Adrenal gland (tissue), 9 donors: ENCODE measurements at regions not wholly inside any gene's neighbourhood (a gene's known extent, or its start where the extent isn't known, plus 50 kb on each side); places are given as distances from the start of the nearest gene placed in this dataset.

ENCODE experiments used
- DNase-seq, 7 donors: peaks; one replicate each; pipeline ENCODE4 v3.0.0-alpha.2; 2019 to 2020
- H3K27ac ChIP-seq, 5 donors: fragments of 200-600 bp; sonication (generic) in 4 of 5; 1 replicate in 3 of 5; 2 replicates in 2 of 5; pipeline versions ENCODE4 v1.5.1 to v1.8.0; 2016 to 2020; ENCODE audit warnings: mild to moderate bottlenecking in 1 of 5
- H3K27me3 ChIP-seq: fragments of 200-600 bp; 2 replicates; pipeline ENCODE4 v1.8.0; 2021
- H3K36me3 ChIP-seq, 2 donors: fragments of 200-600 bp; replicated peaks in 1 of 2; 1 replicate in 1 of 2; 2 replicates in 1 of 2; pipeline versions ENCODE4 v1.5.1 to v1.8.0; 2018 to 2022
- H3K4me1 ChIP-seq, 2 donors: fragments of 200-600 bp; replicated peaks in 1 of 2; 1 replicate in 1 of 2; 2 replicates in 1 of 2; pipeline versions ENCODE4 v1.5.1 to v1.8.0; 2018 to 2021
- H3K4me3 ChIP-seq, 4 donors: fragments of 200-600 bp; sonication (generic) in 3 of 4; one replicate each; pipeline ENCODE4 v1.5.1; 2016 to 2018
- H3K9me3 ChIP-seq, 3 donors: fragments of 200-600 bp; sonication (generic) in 1 of 3; replicated peaks in 1 of 3; 1 replicate in 2 of 3; 2 replicates in 1 of 3; pipeline versions ENCODE4 v1.5.1 to v1.8.0; 2016 to 2021
- CTCF ChIP-seq, 6 experiments: fragments of 450-650 bp in 4 of 6; fragments of 200-600 bp in 2 of 6; sonication (generic) in 1 of 6; IDR thresholded peaks; 1 replicate in 5 of 6; 2 replicates in 1 of 6; pipeline versions ENCODE4 v1.5.1 to v1.8.0; 2016 to 2021; ENCODE audit warnings: antibody characterized with exemption in 6 of 6, mild to moderate bottlenecking in 2 of 6, moderate library complexity in 1 of 6
- POLR2A ChIP-seq, 2 donors: fragments of 450-650 bp; IDR thresholded peaks; one replicate each; pipeline ENCODE4 v1.6.1; 2017; ENCODE audit warnings: antibody characterized with exemption in 2 of 2, mild to moderate bottlenecking in 2 of 2, moderate library complexity in 1 of 2
- WGBS, 4 donors: extraction: QIAGEN DNeasy Blood & Tissue Kit in 2 of 4; methylation state at CpG; one replicate each; pipeline versions ENCODE4 v1.1.5 to v1.1.7; 2013 to 2017; 5-methylcytosine and 5-hydroxymethylcytosine counted together
- intact Hi-C, 2 donors: fragments of 100-400 bp; cut with DNase I; formaldehyde crosslinking; loops; one replicate each; pipeline versions ENCODE4 v1.14.1 to v1.15.0; 2022 to 2023
- donor health status: healthy with polysubstance abuse.
- donor health status: Bipolar disorder and iron deficiency.
- donor health status: DM: yes; HTN: yes; CAD: no.
- donor health status: DM: no; HTN: no; CAD: no.
- donor health status: DM: no; HTN: no; CAD: no.

DNA sequence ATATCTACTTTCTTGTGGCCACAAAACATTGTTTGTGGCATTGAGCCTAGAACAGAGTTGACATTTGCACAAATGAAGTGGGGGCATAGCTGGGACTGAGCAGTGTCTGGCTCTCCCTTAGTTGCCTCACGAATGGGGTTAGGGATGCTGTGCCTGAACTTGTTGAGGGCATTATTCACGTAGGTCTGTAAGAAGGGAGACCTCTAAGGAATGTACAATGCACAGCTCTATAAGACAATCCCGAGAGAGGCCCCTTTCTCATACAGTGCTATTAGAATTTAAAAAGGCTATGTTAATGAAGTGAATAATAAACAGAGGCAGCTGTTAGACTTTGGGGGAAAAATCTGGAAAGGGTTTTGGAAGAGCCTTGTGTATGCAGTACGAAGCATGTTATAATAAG is 118.4 kb upstream of the DEPDC1 start:
- Histone ChIP-seq H3K27ac (no peak overlapping the region), H3K4me3 (no peak overlapping the region), H3K9me3 (no peaks in the 10 kb centered on the region), H3K36me3 (no peaks in the 10 kb centered on the region), H3K4me1 (no peaks in the 10 kb centered on the region), H3K27me3 (no peaks in the 10 kb centered on the region)
- intact Hi-C loops = no loop called here
- WGBS, 4 donors = 54 to 63% (median 61%) methylated on average over 4 of the region's 4 CpGs
- no peak for TF ChIP-seq POLR2A (IDR thresholded peaks at IDR 0.05)
- DNase-seq = no peak

DNA sequence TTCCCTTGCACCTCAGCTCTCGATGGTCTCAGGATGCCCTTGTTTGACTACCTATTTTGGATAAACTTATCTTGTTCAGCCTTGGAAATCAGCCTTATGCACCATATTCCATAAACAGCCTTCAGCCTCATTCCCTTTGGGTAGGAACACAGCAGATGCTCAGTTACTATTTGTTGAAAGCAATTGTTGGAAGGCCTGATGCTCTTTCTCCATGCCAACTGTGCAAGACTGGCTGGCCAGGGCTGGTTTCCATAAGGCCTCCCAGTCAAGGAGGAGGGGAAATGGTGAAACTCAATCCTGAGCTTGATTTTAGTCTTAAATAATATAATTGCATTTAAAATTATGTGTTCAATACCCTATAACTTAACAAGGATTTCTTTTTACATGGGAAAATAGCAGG is 121.1 kb upstream of the DEPDC1 start:
- no peaks in the 10 kb centered on the region for H3K4me1 ChIP-seq
- DNase-seq = no peak
- intact Hi-C loops = no loop called here
- no peak overlapping the region for H3K27ac ChIP-seq
- no peak overlapping the region for H3K4me3 ChIP-seq
- H3K27me3 ChIP-seq = no peaks in the 10 kb centered on the region
- TF ChIP-seq POLR2A (IDR thresholded peaks at IDR 0.05) = no peak
- H3K9me3 ChIP-seq = no peaks in the 10 kb centered on the region
- 37 to 61% (median 53%) methylated on average over 1 of the region's 1 CpG for WGBS, 4 donors
- no peaks in the 10 kb centered on the region for H3K36me3 ChIP-seq

DNA sequence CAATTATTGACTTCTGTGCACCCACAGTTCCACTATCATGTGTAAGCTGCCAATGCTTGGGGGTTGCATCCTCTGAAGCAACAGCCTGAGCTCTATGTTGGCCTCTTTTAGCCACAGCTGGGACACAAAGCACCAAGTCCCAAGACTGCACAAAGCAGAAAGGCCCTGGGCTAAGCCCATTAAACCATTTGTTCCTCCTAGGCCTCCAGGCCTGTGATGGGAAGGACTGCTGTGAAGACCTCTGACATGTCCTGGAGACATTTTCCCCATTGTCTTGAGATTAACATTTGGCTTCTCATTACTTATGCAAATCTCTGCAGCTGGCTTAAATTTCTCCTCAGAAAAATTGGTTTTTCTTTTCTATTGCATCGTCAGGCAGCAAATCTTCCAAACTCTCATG is 123.7 kb upstream of the DEPDC1 start:
- Histone ChIP-seq H3K27me3 (no peaks in the 10 kb centered on the region), H3K27ac (no peak overlapping the region), H3K4me1 (no peaks in the 10 kb centered on the region), H3K9me3 (no peaks in the 10 kb centered on the region), H3K4me3 (no peak overlapping the region), H3K36me3 (no peaks in the 10 kb centered on the region)
- intact Hi-C loops = no loop called here
- DNase-seq = no peak
- no peak for TF ChIP-seq CTCF (IDR thresholded peaks at IDR 0.05)
- TF ChIP-seq POLR2A (IDR thresholded peaks at IDR 0.05) = no peak
- WGBS, 4 donors = 75 to 98% (median 93%) methylated on average over 1 of the region's 1 CpG

GRCh38 chr1:68623700-68624099 is 126.8 kb upstream of the DEPDC1 start:
- Histone ChIP-seq H3K9me3 (no peaks in the 10 kb centered on the region), H3K4me3 (no peak overlapping the region), H3K36me3 (no peaks in the 10 kb centered on the region), H3K4me1 (no peaks in the 10 kb centered on the region), H3K27me3 (no peaks in the 10 kb centered on the region), H3K27ac (no peak overlapping the region)
- WGBS, 4 donors = 19 to 32% (median 31%) methylated on average over 2 of the region's 2 CpGs
- no peak for DNase-seq
- no peak for TF ChIP-seq CTCF (IDR thresholded peaks at IDR 0.05)
- no peak for TF ChIP-seq POLR2A (IDR thresholded peaks at IDR 0.05)
- intact Hi-C loops = no loop called here

GRCh38 chr1:68624233-68624632 is 127.4 kb upstream of the DEPDC1 start:
- H3K27ac ChIP-seq = no peak overlapping the region
- no peak for DNase-seq
- intact Hi-C loops = no loop called here
- H3K4me1 ChIP-seq = no peaks in the 10 kb centered on the region
- no peaks in the 10 kb centered on the region for H3K27me3 ChIP-seq
- TF ChIP-seq POLR2A (IDR thresholded peaks at IDR 0.05) (no peak), CTCF (IDR thresholded peaks at IDR 0.05) (no peak)
- H3K36me3 ChIP-seq = no peaks in the 10 kb centered on the region
- H3K9me3 ChIP-seq = no peaks in the 10 kb centered on the region
- no peak overlapping the region for H3K4me3 ChIP-seq
- WGBS, 4 donors = 45 to 71% (median 69%) methylated on average over 3 of the region's 3 CpGs
